ENCODE measurements at regions not wholly inside any gene's neighbourhood (a gene's known extent, or its start where the extent isn't known, plus 50 kb on each side); places are given as distances from the start of the nearest gene placed in this dataset.

GRCh38 chr6:20333721-20334269 is 67.9 kb upstream of the E2F3 start:
- Histone ChIP-seq H3K4me3 (no peak overlapping the region), H3K27me3 (no peaks in the 10 kb centered on the region), H3K36me3 (no peaks in the 10 kb centered on the region), H3K4me1 (no peaks in the 10 kb centered on the region), H3K9me3 (no peaks in the 10 kb centered on the region), H3K9ac (ENCODE audit: low read depth in 2 of 2, low read length in 2 of 2) (no peak overlapping the region), H3K27ac (no peak overlapping the region)
- no peak for TF ChIP-seq CTCF (IDR thresholded peaks at IDR 0.05)
- intact Hi-C loops (cut with DNase I): no loop called here
- no peak for DNase-seq

GRCh38 chr6:20334334-20334733 is 67.3 kb upstream of the E2F3 start:
- no peak overlapping the region for H3K27ac ChIP-seq
- H3K4me1 ChIP-seq: no peaks in the 10 kb centered on the region
- H3K9ac ChIP-seq (ENCODE audit: low read depth in 2 of 2, low read length in 2 of 2): no peak overlapping the region
- H3K27me3 ChIP-seq: no peaks in the 10 kb centered on the region
- no peak overlapping the region for H3K4me3 ChIP-seq
- no peak for DNase-seq
- no peaks in the 10 kb centered on the region for H3K36me3 ChIP-seq
- TF ChIP-seq CTCF (IDR thresholded peaks at IDR 0.05): no peak
- intact Hi-C loops (cut with DNase I): no loop called here
- no peaks in the 10 kb centered on the region for H3K9me3 ChIP-seq

GRCh38 chr6:20334962-20335361 is 66.7 kb upstream of the E2F3 start:
- no peaks in the 10 kb centered on the region for H3K36me3 ChIP-seq
- H3K4me3 ChIP-seq: no peak overlapping the region
- H3K27me3 ChIP-seq: no peaks in the 10 kb centered on the region
- no peak overlapping the region for H3K27ac ChIP-seq
- no peak overlapping the region for H3K9ac ChIP-seq (ENCODE audit: low read depth in 2 of 2, low read length in 2 of 2)
- no peaks in the 10 kb centered on the region for H3K9me3 ChIP-seq
- no peak for DNase-seq
- TF ChIP-seq CTCF (IDR thresholded peaks at IDR 0.05): no peak
- intact Hi-C loops (cut with DNase I): no loop called here
- H3K4me1 ChIP-seq: no peaks in the 10 kb centered on the region

- H3K9me3 ChIP-seq: no peaks in the 10 kb centered on the region
- intact Hi-C loops (cut with DNase I): no loop called here
- H3K9ac ChIP-seq (ENCODE audit: low read depth in 2 of 2, low read length in 2 of 2): no peak overlapping the region
- no peak for DNase-seq
- no peak overlapping the region for H3K4me3 ChIP-seq
- H3K36me3 ChIP-seq: no peaks in the 10 kb centered on the region
- no peaks in the 10 kb centered on the region for H3K4me1 ChIP-seq
- H3K27me3 ChIP-seq: no peaks in the 10 kb centered on the region
- H3K27ac ChIP-seq: no peak overlapping the region
- TF ChIP-seq CTCF (IDR thresholded peaks at IDR 0.05): no peak
These were observed 65.8 kb upstream of the E2F3 start for GRCh38 chr6:20335872-20336271.

- no peak overlapping the region for H3K9ac ChIP-seq (ENCODE audit: low read depth in 2 of 2, low read length in 2 of 2)
- no peak overlapping the region for H3K27ac ChIP-seq
- H3K4me3 ChIP-seq: no peak overlapping the region
- no peaks in the 10 kb centered on the region for H3K27me3 ChIP-seq
- H3K4me1 ChIP-seq: no peaks in the 10 kb centered on the region
- no peak for TF ChIP-seq CTCF (IDR thresholded peaks at IDR 0.05)
- no peaks in the 10 kb centered on the region for H3K36me3 ChIP-seq
- intact Hi-C loops (cut with DNase I): no loop called here
- no peak for DNase-seq
- H3K9me3 ChIP-seq: no peaks in the 10 kb centered on the region
These were observed 63.5 kb upstream of the E2F3 start for GRCh38 chr6:20338156-20338555.
